ENCODE measurements at regions not wholly inside any gene's neighbourhood (a gene's known extent, or its start where the extent isn't known, plus 50 kb on each side); places are given as distances from the start of the nearest gene placed in this dataset.

DNA sequence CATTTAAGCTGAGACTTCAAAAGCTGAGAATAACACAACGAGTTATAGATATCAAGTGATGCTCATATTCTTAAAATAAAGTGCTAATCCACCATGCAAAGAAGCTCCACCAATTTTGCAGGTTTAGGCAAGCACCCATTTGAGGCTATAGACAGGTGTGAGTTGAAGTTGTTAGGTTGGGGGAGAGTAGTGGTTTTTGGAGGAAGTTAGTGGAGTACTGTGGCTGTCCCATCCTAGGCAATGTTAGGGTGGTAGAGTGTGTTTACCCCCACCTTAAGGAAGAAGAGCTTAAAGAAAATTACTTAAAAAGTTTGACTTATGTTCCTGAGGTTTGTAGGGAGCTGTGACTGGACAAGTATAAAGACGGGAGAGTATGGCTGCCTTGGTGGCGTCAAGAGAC, 98.9 kb upstream of the MAN2A1 start:
- H3K9me3 ChIP-seq (ENCODE audit: low read length) = no peaks in the 10 kb centered on the region
- peak overlapping the region in 1 of 8 donors; percentile 16 for H3K27ac Mint-ChIP-seq
- no peaks in the 10 kb centered on the region for H3K27me3 ChIP-seq (ENCODE audit: insufficient read depth, low read length, poor library complexity, severe bottlenecking)
- no peak overlapping the region for H3K4me3 ChIP-seq (ENCODE audit: low read length)
- H3K36me3 ChIP-seq (ENCODE audit: insufficient read depth, low read length) = no peaks in the 10 kb centered on the region
- no peaks in the 10 kb centered on the region for H3K4me1 ChIP-seq (ENCODE audit: insufficient read depth, low read length)
- no peaks in the 10 kb centered on the region for H3K9me3 Mint-ChIP-seq
- peaks cover 0 to 2% (median 0%) of the 10 kb centered on the region in 3 donors for H3K36me3 Mint-ChIP-seq
- H3K27ac ChIP-seq (ENCODE audit: low read depth, low read length) = no peak overlapping the region
- H3K27me3 Mint-ChIP-seq = peaks cover 3 to 4% of the 10 kb centered on the region in 2 donors
- DNase-seq = no peak
- H3K4me1 Mint-ChIP-seq = peaks cover 8 to 16% (median 8%) of the 10 kb centered on the region in 3 donors
- POLR2A ChIA-PET = interaction anchor here (0.6 kb wide), 1 partner anchor 494 kb away, joined by 3 read pairs; no protein-coding TSS in a partner anchor
- no peak overlapping the region for H3K4me3 Mint-ChIP-seq
- CTCF ChIA-PET = interaction anchor here (1.3 kb wide), 1 partner anchor 25 kb away, joined by 3 read pairs; no protein-coding TSS in a partner anchor

GRCh38 chr5:109589986-109590385, 99.7 kb upstream of the MAN2A1 start:
- H3K27ac ChIP-seq (ENCODE audit: low read depth, low read length) = no peak overlapping the region
- CTCF ChIA-PET = no interaction called here
- peak in 3 of 5 donors; percentile 2 to 47 (median 8) for DNase-seq

DNA sequence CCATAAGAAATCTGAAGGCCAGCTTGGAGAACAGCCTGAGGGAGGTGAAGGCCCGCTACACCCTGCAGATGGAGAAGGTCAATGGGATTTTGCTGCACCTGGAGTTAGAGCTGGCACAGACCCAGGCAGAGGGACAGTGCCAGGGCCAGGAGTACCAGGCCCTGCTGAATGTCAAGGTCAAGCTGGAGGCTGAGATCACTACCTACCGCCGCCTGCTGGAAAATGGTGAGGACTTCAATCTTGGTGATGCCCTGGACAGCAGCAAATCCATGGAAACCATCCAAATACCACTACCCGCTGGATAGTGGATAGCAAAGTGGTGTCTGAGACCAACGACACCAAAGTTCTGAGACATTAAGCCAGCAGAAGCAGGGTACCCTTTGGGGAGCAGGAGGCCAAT, 100.5 kb upstream of the MAN2A1 start:
- peaks cover 3 to 14% (median 6%) of the 10 kb centered on the region in 3 donors for H3K4me1 Mint-ChIP-seq
- Histone ChIP-seq H3K4me3 (ENCODE audit: low read length) (no peak overlapping the region), H3K27me3 (ENCODE audit: insufficient read depth, low read length, poor library complexity, severe bottlenecking) (no peaks in the 10 kb centered on the region), H3K9me3 (ENCODE audit: low read length) (no peaks in the 10 kb centered on the region), H3K36me3 (ENCODE audit: insufficient read depth, low read length) (no peaks in the 10 kb centered on the region), H3K4me1 (ENCODE audit: insufficient read depth, low read length) (no peaks in the 10 kb centered on the region), H3K27ac (ENCODE audit: low read depth, low read length) (no peak overlapping the region)
- no peaks in the 10 kb centered on the region for H3K36me3 Mint-ChIP-seq
- no peak for DNase-seq
- H3K9me3 Mint-ChIP-seq = no peaks in the 10 kb centered on the region
- POLR2A ChIA-PET = no interaction called here
- peak overlapping the region in 2 of 8 donors; percentile 18 to 56 for H3K27ac Mint-ChIP-seq
- no peak overlapping the region for H3K4me3 Mint-ChIP-seq
- peaks cover 5 to 17% of the 10 kb centered on the region in 2 donors for H3K27me3 Mint-ChIP-seq
- CTCF ChIA-PET = no interaction called here

More at GRCh38 chr5:109589986-109590385, 99.7 kb upstream of the MAN2A1 start:
- H3K4me1 ChIP-seq (ENCODE audit: insufficient read depth, low read length) = no peaks in the 10 kb centered on the region
- POLR2A ChIA-PET = no interaction called here
- Mint-ChIP-seq H3K9me3 (no peaks in the 10 kb centered on the region), H3K4me1 (peaks cover 8 to 16% (median 8%) of the 10 kb centered on the region in 3 donors), H3K4me3 (no peak overlapping the region), H3K36me3 (no peaks in the 10 kb centered on the region), H3K27me3 (peaks cover 3 to 10% of the 10 kb centered on the region in 2 donors), H3K27ac (no peak overlapping the region)
- no peaks in the 10 kb centered on the region for H3K36me3 ChIP-seq (ENCODE audit: insufficient read depth, low read length)
- H3K27me3 ChIP-seq (ENCODE audit: insufficient read depth, low read length, poor library complexity, severe bottlenecking) = no peaks in the 10 kb centered on the region
- H3K9me3 ChIP-seq (ENCODE audit: low read length) = no peaks in the 10 kb centered on the region
- no peak overlapping the region for H3K4me3 ChIP-seq (ENCODE audit: low read length)

GRCh38 chr5:109588281-109589035, 101.3 kb upstream of the MAN2A1 start:
- H3K27ac Mint-ChIP-seq = no peak overlapping the region
- peaks cover 6 to 19% of the 10 kb centered on the region in 2 donors for H3K27me3 Mint-ChIP-seq
- CTCF ChIA-PET = no interaction called here

DNA sequence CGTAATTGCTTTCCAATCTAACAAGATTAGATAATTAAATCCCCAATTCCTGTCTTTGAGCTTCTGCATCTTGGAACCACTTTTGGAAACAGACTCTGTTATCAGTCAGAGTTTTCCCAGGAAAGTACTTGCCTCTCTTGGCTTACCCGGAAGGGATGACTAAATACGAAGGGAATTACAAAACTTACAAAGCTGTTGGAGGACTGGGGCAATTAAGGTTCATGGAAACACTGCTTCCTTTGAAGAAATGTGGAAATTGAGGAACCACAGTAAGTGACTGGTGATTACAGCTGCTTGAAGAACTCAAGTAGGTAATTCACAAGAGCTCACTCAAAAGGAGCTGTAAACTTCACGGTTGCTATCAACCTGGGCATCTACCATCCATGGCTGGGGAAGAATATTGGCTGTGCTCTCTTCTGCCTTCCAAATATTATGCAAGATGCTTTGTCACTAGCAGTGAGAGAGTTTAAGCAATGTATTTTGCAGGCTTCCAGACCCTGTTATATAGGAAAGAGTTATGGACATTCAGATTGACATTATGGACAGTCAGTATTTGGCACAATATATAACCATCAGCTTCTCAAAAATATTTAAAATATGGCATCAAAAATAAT, 104.6 kb upstream of the MAN2A1 start:
- no peak for DNase-seq
- Histone ChIP-seq H3K27ac (ENCODE audit: low read depth, low read length) (no peak overlapping the region), H3K4me3 (ENCODE audit: low read length) (no peak overlapping the region), H3K9me3 (ENCODE audit: low read length) (no peaks in the 10 kb centered on the region), H3K4me1 (ENCODE audit: insufficient read depth, low read length) (no peaks in the 10 kb centered on the region), H3K36me3 (ENCODE audit: insufficient read depth, low read length) (no peaks in the 10 kb centered on the region), H3K27me3 (ENCODE audit: insufficient read depth, low read length, poor library complexity, severe bottlenecking) (no peaks in the 10 kb centered on the region)
- CTCF ChIA-PET = no interaction called here
- Mint-ChIP-seq H3K4me1 (peaks cover 0 to 4% (median 0%) of the 10 kb centered on the region in 3 donors), H3K27ac (no peak overlapping the region), H3K9me3 (no peaks in the 10 kb centered on the region), H3K36me3 (no peaks in the 10 kb centered on the region), H3K4me3 (no peak overlapping the region), H3K27me3 (peaks cover 11 to 37% of the 10 kb centered on the region in 2 donors)
- POLR2A ChIA-PET = no interaction called here

More at GRCh38 chr5:109588281-109589035, 101.3 kb upstream of the MAN2A1 start:
- DNase-seq = no peak
- Histone ChIP-seq H3K9me3 (ENCODE audit: low read length) (no peaks in the 10 kb centered on the region), H3K27me3 (ENCODE audit: insufficient read depth, low read length, poor library complexity, severe bottlenecking) (no peaks in the 10 kb centered on the region), H3K4me1 (ENCODE audit: insufficient read depth, low read length) (no peaks in the 10 kb centered on the region), H3K4me3 (ENCODE audit: low read length) (no peak overlapping the region), H3K27ac (ENCODE audit: low read depth, low read length) (no peak overlapping the region), H3K36me3 (ENCODE audit: insufficient read depth, low read length) (no peaks in the 10 kb centered on the region)
- H3K36me3 Mint-ChIP-seq = no peaks in the 10 kb centered on the region
- peaks cover 0 to 11% (median 3%) of the 10 kb centered on the region in 3 donors for H3K4me1 Mint-ChIP-seq
- H3K4me3 Mint-ChIP-seq = no peak overlapping the region
- H3K9me3 Mint-ChIP-seq = no peaks in the 10 kb centered on the region
- POLR2A ChIA-PET = no interaction called here

GRCh38 chr5:109580225-109580624, 109.5 kb upstream of the MAN2A1 start:
- no peak overlapping the region for H3K4me3 Mint-ChIP-seq
- POLR2A ChIA-PET = no interaction called here
- H3K9me3 ChIP-seq (ENCODE audit: low read length) = no peaks in the 10 kb centered on the region
- H3K4me1 ChIP-seq (ENCODE audit: insufficient read depth, low read length) = no peaks in the 10 kb centered on the region
- no peak overlapping the region for H3K27ac ChIP-seq (ENCODE audit: low read depth, low read length)
- H3K27me3 ChIP-seq (ENCODE audit: insufficient read depth, low read length, poor library complexity, severe bottlenecking) = no peaks in the 10 kb centered on the region
- H3K36me3 ChIP-seq (ENCODE audit: insufficient read depth, low read length) = no peaks in the 10 kb centered on the region
- H3K9me3 Mint-ChIP-seq = no peaks in the 10 kb centered on the region
- no peak overlapping the region for H3K27ac Mint-ChIP-seq
- DNase-seq = no peak
- no peaks in the 10 kb centered on the region for H3K4me1 Mint-ChIP-seq
- H3K4me3 ChIP-seq (ENCODE audit: low read length) = no peak overlapping the region
- H3K36me3 Mint-ChIP-seq = no peaks in the 10 kb centered on the region
- H3K27me3 Mint-ChIP-seq = peaks cover 9 to 45% of the 10 kb centered on the region in 2 donors
- CTCF ChIA-PET = no interaction called here

- peaks cover 2 to 29% of the 10 kb centered on the region in 2 donors for H3K27me3 Mint-ChIP-seq
- no peaks in the 10 kb centered on the region for H3K4me1 ChIP-seq (ENCODE audit: insufficient read depth, low read length)
- ChIA-PET POLR2A (no interaction called here), CTCF (no interaction called here)
- H3K27me3 ChIP-seq (ENCODE audit: insufficient read depth, low read length, poor library complexity, severe bottlenecking) = no peaks in the 10 kb centered on the region
- H3K9me3 Mint-ChIP-seq = no peaks in the 10 kb centered on the region
- no peak overlapping the region for H3K4me3 Mint-ChIP-seq
- H3K27ac ChIP-seq (ENCODE audit: low read depth, low read length) = no peak overlapping the region
- no peaks in the 10 kb centered on the region for H3K9me3 ChIP-seq (ENCODE audit: low read length)
- no peak overlapping the region for H3K4me3 ChIP-seq (ENCODE audit: low read length)
- H3K4me1 Mint-ChIP-seq = no peaks in the 10 kb centered on the region
- H3K36me3 Mint-ChIP-seq = no peaks in the 10 kb centered on the region
- no peak overlapping the region for H3K27ac Mint-ChIP-seq
- DNase-seq = no peak
- no peaks in the 10 kb centered on the region for H3K36me3 ChIP-seq (ENCODE audit: insufficient read depth, low read length)
Measured at GRCh38 chr5:109575506-109575905, 114.2 kb upstream of the MAN2A1 start.

- Histone ChIP-seq H3K36me3 (ENCODE audit: insufficient read depth, low read length) (no peaks in the 10 kb centered on the region), H3K27ac (ENCODE audit: low read depth, low read length) (no peak overlapping the region), H3K9me3 (ENCODE audit: low read length) (no peaks in the 10 kb centered on the region), H3K4me1 (ENCODE audit: insufficient read depth, low read length) (no peaks in the 10 kb centered on the region), H3K27me3 (ENCODE audit: insufficient read depth, low read length, poor library complexity, severe bottlenecking) (no peaks in the 10 kb centered on the region), H3K4me3 (ENCODE audit: low read length) (no peak overlapping the region)
- ChIA-PET CTCF (no interaction called here), POLR2A (no interaction called here)
- H3K4me1 Mint-ChIP-seq = no peaks in the 10 kb centered on the region
- no peaks in the 10 kb centered on the region for H3K36me3 Mint-ChIP-seq
- no peak overlapping the region for H3K27ac Mint-ChIP-seq
- no peak for DNase-seq
- H3K4me3 Mint-ChIP-seq = no peak overlapping the region
- no peaks in the 10 kb centered on the region for H3K9me3 Mint-ChIP-seq
- H3K27me3 Mint-ChIP-seq = peaks cover 2 to 23% of the 10 kb centered on the region in 2 donors
Measured at GRCh38 chr5:109574985-109575384, 114.7 kb upstream of the MAN2A1 start.
